HepG2 (cell line): ENCODE measurements at regions not wholly inside any gene's neighbourhood (a gene's known extent, or its start where the extent isn't known, plus 50 kb on each side); places are given as distances from the start of the nearest gene placed in this dataset.

Source experiments
- ATAC-seq: fragments of 200-7000 bp; cut with Tn5 transposase; 3 replicates; pipeline ENCODE4 v1.9.1; 2020; ENCODE audit warnings: mild to moderate bottlenecking, moderate library complexity
- BruUV-seq: library from RNA; stranded (reverse); fragments of 400-500 nt; replicated peaks from 2 replicates; lab custom pipeline; 2021; lab: Mats Ljungman, UMichigan
- CTCF ChIA-PET: fragments of 300-600 bp; formaldehyde crosslinking; extraction: SDS; loops from one replicate; lab custom pipeline; 2021; ENCODE audit warnings: low total read pairs, inconsistent platforms, low intra/inter-chr PET ratio; lab: Yijun Ruan, JAX
- POLR2A ChIA-PET: fragments of 350-600 bp; sonication (Branson Sonifier 250); formaldehyde crosslinking; loops from one replicate; lab custom pipeline; 2020; ENCODE audit warnings: antibody characterized with exemption, inconsistent platforms; lab: Yijun Ruan, JAX
- DNase-seq: peaks from one replicate; pipeline ENCODE4 v3.0.0-alpha.2; 2015; ENCODE audit warnings: low spot score
- FAIRE-seq: peaks from 3 replicates; lab custom pipeline; 2011; peaks lifted over from hg19 to GRCh38; lab: Jason Lieb, UNC
- H2AFZ ChIP-seq: one replicate; pipeline ENCODE4 v1.6.1; 2011; ENCODE audit warnings: low read length, inconsistent platforms
- H3K27ac ChIP-seq: fragments of 300-600 bp; 3 replicates; pipeline ENCODE4 v1.8.0; 2011; ENCODE audit warnings: mixed run types, mild to moderate bottlenecking, mixed read lengths, low read length, inconsistent platforms; ENCODE audit not compliant: insufficient read depth; ENCODE audit errors: extremely low read length
- H3K27me3 ChIP-seq, 2 experiments: fragments of 200-600 bp in 1 of 2; 2 replicates in 1 of 2; 3 replicates in 1 of 2; pipeline versions ENCODE4 v1.6.0 to v1.8.0; 2011; ENCODE audit warnings: low read length in 2 of 2, mild to moderate bottlenecking in 2 of 2, moderate library complexity in 2 of 2, inconsistent platforms in 1 of 2; ENCODE audit not compliant: insufficient read depth in 2 of 2, control insufficient read depth in 1 of 2
- H3K36me3 ChIP-seq, 2 experiments: fragments of 200-600 bp in 1 of 2; replicated peaks in 1 of 2; 2 replicates in 1 of 2; 3 replicates in 1 of 2; pipeline versions ENCODE4 v1.5.1 to v1.8.0; 2011; ENCODE audit warnings: low read length in 2 of 2, inconsistent platforms in 1 of 2; ENCODE audit not compliant: insufficient read depth in 2 of 2, control insufficient read depth in 1 of 2
- H3K4me1 ChIP-seq: 2 replicates; pipeline ENCODE4 v1.5.1; 2012; ENCODE audit warnings: low read length, inconsistent platforms; ENCODE audit not compliant: insufficient read depth
- H3K4me2 ChIP-seq: 2 replicates; pipeline ENCODE4 v1.6.0; 2011; ENCODE audit warnings: low read depth, low read length, inconsistent platforms
- H3K4me3 ChIP-seq, 3 experiments: fragments of 200-600 bp in 1 of 3; sonication (generic), shearing (Covaris generic) in 1 of 3; replicated peaks in 1 of 3; 2 replicates each; pipeline ENCODE4 v1.5.1; 2011 to 2016; ENCODE audit warnings: low read length in 3 of 3, inconsistent platforms in 2 of 3, low read depth in 2 of 3, mild to moderate bottlenecking in 2 of 3, control low read depth in 1 of 3, mixed read lengths in 1 of 3; ENCODE audit not compliant: insufficient read depth in 1 of 3
- H3K79me2 ChIP-seq: one replicate; pipeline ENCODE4 v1.6.1; 2011; ENCODE audit warnings: low read length, inconsistent platforms; ENCODE audit not compliant: insufficient read depth
- H3K9ac ChIP-seq: 2 replicates; pipeline ENCODE4 v1.6.0; 2011; ENCODE audit warnings: mild to moderate bottlenecking, low read depth, low read length, inconsistent platforms; ENCODE audit not compliant: insufficient read depth
- H3K9me3 ChIP-seq: 2 replicates; pipeline ENCODE4 v1.5.1; 2012; ENCODE audit warnings: mild to moderate bottlenecking, low read length
- H4K20me1 ChIP-seq: 2 replicates; pipeline ENCODE4 v1.6.0; 2011; ENCODE audit warnings: inconsistent platforms, mild to moderate bottlenecking, low read length, moderate library complexity; ENCODE audit not compliant: insufficient read depth
- ATF7 ChIP-seq, 2 experiments: fragments of 450-650 bp in 1 of 2; sonication (generic) in 1 of 2; formaldehyde crosslinking in 1 of 2; IDR thresholded peaks; 2 replicates each; pipeline versions ENCODE4 v1.4.0 to v1.6.1; 2016 to 2020; ENCODE audit warnings: antibody characterized with exemption in 1 of 2, mild to moderate bottlenecking in 1 of 2, missing genetic modification reagents in 1 of 2
- CHD2 ChIP-seq: IDR thresholded peaks from 2 replicates; pipeline ENCODE4 v1.6.1; 2011; ENCODE audit warnings: low read depth, low read length, improper control_type of control experiment
- KAT2B ChIP-seq: fragments of 150-350 bp; IDR thresholded peaks from 2 replicates; pipeline ENCODE4 v1.6.1; 2014; ENCODE audit warnings: low read depth, low read length, borderline replicate concordance
- MAF1 ChIP-seq: sonication (generic); formaldehyde crosslinking; IDR thresholded peaks from 2 replicates; pipeline ENCODE4 v1.5.0; 2020; ENCODE audit warnings: missing genetic modification reagents, borderline replicate concordance
- MAFF ChIP-seq: IDR thresholded peaks from 2 replicates; pipeline ENCODE4 v1.6.1; 2011; ENCODE audit warnings: low read depth, low read length, improper control_type of control experiment
- PRDM4 ChIP-seq: sonication (generic); formaldehyde crosslinking; IDR thresholded peaks from 2 replicates; pipeline ENCODE4 v1.9.0; 2021; ENCODE audit warnings: missing genetic modification reagents, borderline replicate concordance
- UBTF ChIP-seq: sonication (generic); formaldehyde crosslinking; IDR thresholded peaks from 2 replicates; pipeline ENCODE4 v1.4.0; 2020; ENCODE audit warnings: mild to moderate bottlenecking, missing genetic modification reagents
- XRCC5 ChIP-seq: fragments of 200-400 bp; formaldehyde crosslinking; optimal IDR thresholded peaks from 2 replicates; pipeline ENCODE3; 2017; ENCODE audit warnings: mild to moderate bottlenecking, low read length
- ZFP36L2 ChIP-seq: sonication (generic); formaldehyde crosslinking; IDR thresholded peaks from 2 replicates; pipeline ENCODE4 v1.4.0; 2020; ENCODE audit warnings: missing genetic modification reagents
- ZFY ChIP-seq: sonication (generic); formaldehyde crosslinking; IDR thresholded peaks from 2 replicates; pipeline ENCODE4 v1.4.0; 2020; ENCODE audit warnings: missing genetic modification reagents
- ZSCAN9 ChIP-seq: IDR thresholded peaks from 2 replicates; pipeline ENCODE4 v1.6.1; 2016; ENCODE audit warnings: borderline replicate concordance
- WGBS: methylation state at CpG from one replicate; pipeline ENCODE4 v1.1.6; 2017; ENCODE audit warnings: low lambda C conversion rate; 5-methylcytosine and 5-hydroxymethylcytosine counted together
- in situ Hi-C: cut with HindIII; loops from 2 replicates; pipeline ENCODE4 v1.10.0; 2017; ENCODE audit warnings: low pct_unique_long_range_greater_than_20kb; ENCODE audit not compliant: extremely low pct_ligation_motif_present
- intact Hi-C: fragments of 100-400 bp; cut with micrococcal nuclease; formaldehyde crosslinking; loops from one replicate; pipeline ENCODE4 v1.10.0; 2022; ENCODE audit not compliant: unreplicated experiment
- TF ChIP-seq, protein P1 (sequence below): sonication (generic); IDR thresholded peaks from 2 replicates; pipeline ENCODE4 v1.6.1; 2016; ENCODE audit warnings: low read depth, borderline replicate concordance

DNA sequence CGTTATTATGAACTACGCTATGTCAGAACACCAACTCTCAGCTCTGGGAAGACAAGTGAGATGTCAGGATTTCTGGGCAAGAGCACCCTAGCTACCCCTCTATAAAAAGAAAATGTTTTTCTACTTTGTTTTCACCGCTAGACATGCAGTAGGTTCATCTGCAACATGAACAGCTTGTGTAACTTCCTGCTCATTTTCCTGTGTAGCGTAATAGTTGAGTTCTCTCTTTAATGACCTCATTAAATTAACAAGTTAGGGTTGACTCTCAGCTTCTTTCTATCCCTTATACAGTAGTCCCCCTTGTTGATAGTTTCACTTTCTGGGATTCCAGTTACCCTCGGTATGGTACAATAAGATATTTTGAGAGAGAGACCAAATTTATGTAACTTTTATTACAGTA, 329.4 kb upstream of the ZNF32 start:
- Histone ChIP-seq H3K4me2 (no peak overlapping the region), H3K79me2 (no peaks in the 10 kb centered on the region), H3K4me3 (no peak overlapping the region), H2AFZ (no peak overlapping the region), H3K9me3 (no peaks in the 10 kb centered on the region), H3K36me3 (no peaks in the 10 kb centered on the region), H3K4me1 (no peaks in the 10 kb centered on the region), H3K27ac (no peak overlapping the region), H3K27me3 (no peaks in the 10 kb centered on the region; a peak in 1 of 5 replicates), H4K20me1 (no peaks in the 10 kb centered on the region), H3K9ac (no peak overlapping the region)
- FAIRE-seq (no peak), ATAC-seq (no peak), DNase-seq (no peak)
- ChIA-PET CTCF (no interaction called here), POLR2A (no interaction called here)
- in situ Hi-C loops (no loop called here), intact Hi-C loops (no loop called here)
- TF ChIP-seq ZFY (CRISPR knock-in tag) (no peak), UBTF (no peak), MAFF (0 out of 2 replicates have a peak, but pooled peaks have one; percentile 14), ATF7 (IDR thresholded peaks at IDR 0.05) (0 out of 2 replicates have a peak, but pooled peaks have one; percentile 2), ATF7 (CRISPR knock-in tag; IDR thresholded peaks at IDR 0.05) (no peak)
- TF ChIP-seq, protein P1, sequence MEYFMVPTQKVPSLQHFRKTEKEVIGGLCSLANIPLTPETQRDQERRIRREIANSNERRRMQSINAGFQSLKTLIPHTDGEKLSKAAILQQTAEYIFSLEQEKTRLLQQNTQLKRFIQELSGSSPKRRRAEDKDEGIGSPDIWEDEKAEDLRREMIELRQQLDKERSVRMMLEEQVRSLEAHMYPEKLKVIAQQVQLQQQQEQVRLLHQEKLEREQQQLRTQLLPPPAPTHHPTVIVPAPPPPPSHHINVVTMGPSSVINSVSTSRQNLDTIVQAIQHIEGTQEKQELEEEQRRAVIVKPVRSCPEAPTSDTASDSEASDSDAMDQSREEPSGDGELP = no peak
- WGBS = 23% methylated on average over 5 of the region's 5 CpGs
- BruUV-seq = no TSS peak

DNA sequence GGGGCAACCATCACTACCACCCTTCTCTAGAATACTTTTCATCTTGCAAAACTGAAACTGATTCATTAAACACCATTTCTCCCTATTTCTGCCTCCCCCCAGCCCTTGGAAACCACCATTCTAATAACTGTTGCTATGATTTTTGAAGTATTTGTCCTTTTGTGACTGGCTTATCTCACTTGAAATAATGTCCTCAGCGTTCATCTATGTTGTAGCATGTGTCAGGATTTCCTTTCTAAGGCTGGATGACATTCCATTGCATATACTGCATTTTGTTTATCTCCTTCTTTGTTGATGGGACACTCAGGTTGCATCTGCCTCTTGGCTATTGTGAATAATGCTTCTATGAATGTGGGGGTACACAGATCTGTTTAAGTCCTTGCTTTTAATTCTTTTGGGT, 327.6 kb upstream of the ZNF32 start:
- Histone ChIP-seq H2AFZ (no peak overlapping the region), H3K4me1 (no peaks in the 10 kb centered on the region), H3K9ac (no peak overlapping the region), H3K36me3 (no peaks in the 10 kb centered on the region), H3K9me3 (no peaks in the 10 kb centered on the region), H3K27me3 (peaks cover 0 to 3% of the 10 kb centered on the region in 2 experiments; a peak in 1 of 5 replicates), H3K4me2 (no peak overlapping the region), H3K4me3 (no peak overlapping the region), H4K20me1 (no peaks in the 10 kb centered on the region), H3K27ac (no peak overlapping the region), H3K79me2 (no peaks in the 10 kb centered on the region)
- DNase-seq = no peak
- in situ Hi-C loops = no loop called here
- no peak for FAIRE-seq
- 0% methylated on average over 1 of the region's 1 CpG for WGBS
- ATAC-seq = no peak
- ChIA-PET CTCF (no interaction called here), POLR2A (no interaction called here)
- TF ChIP-seq ZFP36L2 (CRISPR knock-in tag) = no peak
- no peak for TF ChIP-seq MAF1 (CRISPR knock-in tag)
- TF ChIP-seq KAT2B = no peak
- TF ChIP-seq ZSCAN9 (CRISPR knock-in tag) = no peak
- TF ChIP-seq XRCC5 = no peak
- TF ChIP-seq CHD2 = no peak
- TF ChIP-seq PRDM4 = no peak
- intact Hi-C loops = no loop called here
- no TSS peak for BruUV-seq
